ENCODE measurements at regions not wholly inside any gene's neighbourhood (a gene's known extent, or its start where the extent isn't known, plus 50 kb on each side); places are given as distances from the start of the nearest gene placed in this dataset.

- TF ChIP-seq POLR2A (IDR thresholded peaks at IDR 0.05) (no peak), CTCF (IDR thresholded peaks at IDR 0.05) (no peak), POLR2AphosphoS5 (IDR thresholded peaks at IDR 0.05) (no peak)
- Histone ChIP-seq H3K9me3 (no peaks in the 10 kb centered on the region), H3K27me3 (no peaks in the 10 kb centered on the region), H3K36me3 (no peaks in the 10 kb centered on the region), H3K4me3 (no peak overlapping the region), H3K4me1 (no peaks in the 10 kb centered on the region), H3K27ac (no peak overlapping the region)
- intact Hi-C loops (cut with DNase I; ENCODE audit: low total_unique reads) = no loop called here
- DNase-seq (ENCODE audit: low spot score in 2 of 2) = no peak
Measured at GRCh38 chr3:184485241-184485640, 76.3 kb upstream of the EPHB3 start.

- DNase-seq (ENCODE audit: low spot score in 2 of 2) = no peak
- no peaks in the 10 kb centered on the region for H3K4me1 ChIP-seq
- H3K27me3 ChIP-seq = no peaks in the 10 kb centered on the region
- no peaks in the 10 kb centered on the region for H3K36me3 ChIP-seq
- intact Hi-C loops (cut with DNase I; ENCODE audit: low total_unique reads) = no loop called here
- H3K9me3 ChIP-seq = no peaks in the 10 kb centered on the region
- no peak for TF ChIP-seq CTCF (IDR thresholded peaks at IDR 0.05)
- TF ChIP-seq POLR2A (IDR thresholded peaks at IDR 0.05) = no peak
- TF ChIP-seq POLR2AphosphoS5 (IDR thresholded peaks at IDR 0.05) = no peak
- H3K27ac ChIP-seq = no peak overlapping the region
- H3K4me3 ChIP-seq = no peak overlapping the region
Measured at GRCh38 chr3:184485906-184486305, 75.7 kb upstream of the EPHB3 start.

GRCh38 chr3:184486614-184487013, 75.0 kb upstream of the EPHB3 start:
- intact Hi-C loops (cut with DNase I; ENCODE audit: low total_unique reads) = no loop called here
- TF ChIP-seq CTCF (IDR thresholded peaks at IDR 0.05) (no peak), POLR2AphosphoS5 (IDR thresholded peaks at IDR 0.05) (no peak), POLR2A (IDR thresholded peaks at IDR 0.05) (no peak)
- no peaks in the 10 kb centered on the region for H3K4me1 ChIP-seq

GRCh38 chr3:184488577-184488976, 73.0 kb upstream of the EPHB3 start:
- peaks cover 0 to 18% of the 10 kb centered on the region in 2 donors for H3K27me3 ChIP-seq
- H3K9me3 ChIP-seq = no peaks in the 10 kb centered on the region

More at GRCh38 chr3:184486614-184487013, 75.0 kb upstream of the EPHB3 start:
- DNase-seq (ENCODE audit: low spot score in 2 of 2) = no peak
- Histone ChIP-seq H3K27me3 (peaks cover 0 to 5% of the 10 kb centered on the region in 2 donors), H3K36me3 (no peaks in the 10 kb centered on the region), H3K27ac (no peak overlapping the region), H3K9me3 (no peaks in the 10 kb centered on the region), H3K4me3 (no peak overlapping the region)

GRCh38 chr3:184489268-184489841, 72.2 kb upstream of the EPHB3 start:
- H3K27me3 ChIP-seq = peaks cover 0 to 24% of the 10 kb centered on the region in 2 donors
- no peak for DNase-seq (ENCODE audit: low spot score in 2 of 2)
- H3K27ac ChIP-seq = no peak overlapping the region
- H3K4me1 ChIP-seq = no peaks in the 10 kb centered on the region
- intact Hi-C loops (cut with DNase I; ENCODE audit: low total_unique reads) = no loop called here
- no peak overlapping the region for H3K4me3 ChIP-seq
- no peaks in the 10 kb centered on the region for H3K36me3 ChIP-seq
- TF ChIP-seq POLR2AphosphoS5 (IDR thresholded peaks at IDR 0.05) = no peak
- TF ChIP-seq POLR2A (IDR thresholded peaks at IDR 0.05) = no peak
- no peak for TF ChIP-seq CTCF (IDR thresholded peaks at IDR 0.05)
- no peaks in the 10 kb centered on the region for H3K9me3 ChIP-seq

More at GRCh38 chr3:184488577-184488976, 73.0 kb upstream of the EPHB3 start:
- intact Hi-C loops (cut with DNase I; ENCODE audit: low total_unique reads) = no loop called here
- Histone ChIP-seq H3K4me3 (no peak overlapping the region), H3K36me3 (no peaks in the 10 kb centered on the region), H3K27ac (no peak overlapping the region), H3K4me1 (no peaks in the 10 kb centered on the region)
- no peak for TF ChIP-seq POLR2AphosphoS5 (IDR thresholded peaks at IDR 0.05)
- TF ChIP-seq CTCF (IDR thresholded peaks at IDR 0.05) = no peak
- TF ChIP-seq POLR2A (IDR thresholded peaks at IDR 0.05) = no peak
- no peak for DNase-seq (ENCODE audit: low spot score in 2 of 2)
